Lower lobe of right lung (tissue), 2 donors: ENCODE measurements at regions not wholly inside any gene's neighbourhood (a gene's known extent, or its start where the extent isn't known, plus 50 kb on each side); places are given as distances from the start of the nearest gene placed in this dataset.

Experiments used
- ATAC-seq, 2 donors: fragments of 200-7000 bp; cut with Tn5 transposase; one replicate each; pipeline ENCODE4 v1.9.1; 2020 to 2022; ENCODE audit warnings: mild to moderate bottlenecking in 2 of 2, moderate library complexity in 2 of 2
- DNase-seq: peaks from one replicate; pipeline ENCODE4 v3.0.0-alpha.2; 2020
- H3K27ac ChIP-seq: fragments of 200-600 bp; one replicate; pipeline ENCODE4 v1.8.0; 2022
- H3K27me3 ChIP-seq: fragments of 200-600 bp; one replicate; pipeline ENCODE4 v1.8.0; 2022; ENCODE audit warnings: low read depth
- H3K36me3 ChIP-seq: fragments of 200-600 bp; one replicate; pipeline ENCODE4 v1.8.0; 2022; ENCODE audit warnings: mild to moderate bottlenecking
- H3K4me1 ChIP-seq: fragments of 200-600 bp; one replicate; pipeline ENCODE4 v1.8.0; 2022
- H3K4me3 ChIP-seq: fragments of 200-600 bp; one replicate; pipeline ENCODE4 v1.8.0; 2022; ENCODE audit warnings: mild to moderate bottlenecking
- H3K9me3 ChIP-seq: fragments of 200-600 bp; one replicate; pipeline ENCODE4 v1.8.0; 2022
- intact Hi-C: fragments of 100-400 bp; cut with DNase I; formaldehyde crosslinking; loops from one replicate; pipeline ENCODE4 v1.11.0; 2022
- TF ChIP-seq, protein P1 (sequence below): fragments of 200-600 bp; IDR thresholded peaks from one replicate; pipeline ENCODE4 v1.8.0; 2022; ENCODE audit warnings: antibody characterized with exemption, mild to moderate bottlenecking
- donor health status: DM: no; HTN: yes; CAD: no; lungs with severe emphysema.

DNA sequence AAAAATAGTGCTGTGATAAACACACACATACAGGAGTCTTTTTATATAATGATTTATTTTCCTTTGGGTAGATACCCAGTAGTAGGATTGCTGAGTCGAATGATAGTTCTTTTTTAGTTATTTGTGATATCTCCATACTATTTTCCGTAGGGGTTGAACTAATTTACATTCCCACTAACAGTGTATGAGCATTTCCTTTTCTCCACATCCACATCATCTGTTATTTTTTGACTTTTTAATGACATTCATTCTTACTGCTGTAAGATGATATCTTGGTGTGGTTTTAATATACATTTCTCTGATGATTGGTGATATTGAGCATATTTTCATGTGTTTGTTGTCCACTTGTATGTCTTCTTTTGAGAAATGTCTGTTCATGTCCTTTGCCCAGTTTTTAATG, 78.3 kb downstream of the NIBAN1 start:
- no peak for DNase-seq
- no peaks in the 10 kb centered on the region for H3K9me3 ChIP-seq
- H3K4me1 ChIP-seq: peaks cover 8% of the 10 kb centered on the region
- no peaks in the 10 kb centered on the region for H3K27me3 ChIP-seq
- no peak overlapping the region for H3K27ac ChIP-seq
- no peak overlapping the region for H3K4me3 ChIP-seq
- TF ChIP-seq, protein P1, sequence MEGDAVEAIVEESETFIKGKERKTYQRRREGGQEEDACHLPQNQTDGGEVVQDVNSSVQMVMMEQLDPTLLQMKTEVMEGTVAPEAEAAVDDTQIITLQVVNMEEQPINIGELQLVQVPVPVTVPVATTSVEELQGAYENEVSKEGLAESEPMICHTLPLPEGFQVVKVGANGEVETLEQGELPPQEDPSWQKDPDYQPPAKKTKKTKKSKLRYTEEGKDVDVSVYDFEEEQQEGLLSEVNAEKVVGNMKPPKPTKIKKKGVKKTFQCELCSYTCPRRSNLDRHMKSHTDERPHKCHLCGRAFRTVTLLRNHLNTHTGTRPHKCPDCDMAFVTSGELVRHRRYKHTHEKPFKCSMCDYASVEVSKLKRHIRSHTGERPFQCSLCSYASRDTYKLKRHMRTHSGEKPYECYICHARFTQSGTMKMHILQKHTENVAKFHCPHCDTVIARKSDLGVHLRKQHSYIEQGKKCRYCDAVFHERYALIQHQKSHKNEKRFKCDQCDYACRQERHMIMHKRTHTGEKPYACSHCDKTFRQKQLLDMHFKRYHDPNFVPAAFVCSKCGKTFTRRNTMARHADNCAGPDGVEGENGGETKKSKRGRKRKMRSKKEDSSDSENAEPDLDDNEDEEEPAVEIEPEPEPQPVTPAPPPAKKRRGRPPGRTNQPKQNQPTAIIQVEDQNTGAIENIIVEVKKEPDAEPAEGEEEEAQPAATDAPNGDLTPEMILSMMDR: no peak
- ATAC-seq: no peak
- intact Hi-C loops: no loop called here
- H3K36me3 ChIP-seq: no peaks in the 10 kb centered on the region

DNA sequence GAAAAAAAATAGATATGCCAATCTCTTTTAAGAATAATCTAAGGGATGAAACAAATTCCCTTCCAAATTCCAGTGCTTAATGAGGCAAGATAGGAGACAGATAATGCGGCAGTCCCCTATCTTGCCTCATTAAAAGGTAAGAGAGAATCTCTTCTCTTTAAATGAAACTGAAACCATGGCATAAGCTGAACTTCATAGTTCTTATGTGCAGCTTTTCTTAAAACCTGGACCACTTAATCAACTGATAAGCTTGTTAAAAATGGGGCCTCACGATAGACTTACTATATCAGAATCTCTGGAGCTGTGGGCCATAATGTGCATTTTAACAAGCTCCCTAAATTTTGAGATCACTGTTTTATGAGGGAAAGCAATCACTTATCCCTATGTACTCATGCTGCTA, 79.2 kb downstream of the NIBAN1 start:
- intact Hi-C loops: no loop called here
- DNase-seq (no peak), ATAC-seq (no peak)
- Histone ChIP-seq H3K4me3 (no peak overlapping the region), H3K27ac (no peak overlapping the region), H3K27me3 (no peaks in the 10 kb centered on the region), H3K36me3 (no peaks in the 10 kb centered on the region), H3K9me3 (no peaks in the 10 kb centered on the region), H3K4me1 (peaks cover 17% of the 10 kb centered on the region)
- TF ChIP-seq, protein P1: no peak

DNA sequence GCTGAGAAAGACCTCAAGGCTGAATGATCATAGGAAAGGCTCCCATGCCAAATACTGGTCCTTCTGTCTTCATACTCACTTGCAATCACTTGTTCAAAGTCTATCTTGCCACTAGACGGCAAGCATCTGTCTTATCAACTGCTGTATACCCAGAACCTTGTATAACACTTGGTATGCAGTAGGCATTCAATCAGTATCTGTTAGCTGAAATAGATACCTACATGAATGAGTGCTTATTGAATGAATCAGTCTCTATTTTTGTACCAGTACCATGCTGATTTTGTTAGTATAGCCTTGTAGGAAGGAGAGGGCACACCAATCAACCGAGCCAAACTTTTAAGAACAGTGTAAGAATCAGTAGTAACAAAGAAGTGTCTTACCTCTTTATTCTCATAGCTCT, 80.6 kb downstream of the NIBAN1 start:
- DNase-seq (no peak), ATAC-seq (no peak)
- H3K4me1 ChIP-seq: peaks cover 17% of the 10 kb centered on the region
- TF ChIP-seq, protein P1: no peak
- no peaks in the 10 kb centered on the region for H3K9me3 ChIP-seq
- intact Hi-C loops: no loop called here
- no peaks in the 10 kb centered on the region for H3K27me3 ChIP-seq
- no peaks in the 10 kb centered on the region for H3K36me3 ChIP-seq
- H3K27ac ChIP-seq: no peak overlapping the region
- H3K4me3 ChIP-seq: no peak overlapping the region

DNA sequence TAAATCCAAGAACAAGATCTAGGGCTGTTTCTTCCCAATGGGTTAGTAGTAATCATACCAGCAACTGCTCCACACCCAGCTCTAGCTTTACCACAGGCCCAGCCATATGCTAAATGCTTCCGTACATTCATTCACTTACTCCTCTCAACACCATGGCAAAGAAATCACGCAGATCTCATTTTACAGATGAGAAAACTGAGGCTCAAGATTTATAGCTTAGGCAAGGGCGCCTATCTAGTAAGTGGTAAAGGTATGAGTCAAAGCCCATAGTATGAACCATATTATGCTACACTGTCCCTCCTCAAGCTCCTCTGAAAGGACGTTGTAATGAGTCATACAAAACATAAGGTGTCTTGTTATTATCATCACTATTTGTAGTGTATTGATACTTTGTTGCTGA, 82.2 kb downstream of the NIBAN1 start:
- H3K27me3 ChIP-seq: no peaks in the 10 kb centered on the region
- TF ChIP-seq, protein P1: no peak
- no peaks in the 10 kb centered on the region for H3K9me3 ChIP-seq
- ATAC-seq: peak in 1 of 2 donors; percentile 34
- DNase-seq: no peak
- H3K4me3 ChIP-seq: no peak overlapping the region
- no peaks in the 10 kb centered on the region for H3K36me3 ChIP-seq
- H3K4me1 ChIP-seq: peaks cover 17% of the 10 kb centered on the region
- intact Hi-C loops: no loop called here
- H3K27ac ChIP-seq: no peak overlapping the region

DNA sequence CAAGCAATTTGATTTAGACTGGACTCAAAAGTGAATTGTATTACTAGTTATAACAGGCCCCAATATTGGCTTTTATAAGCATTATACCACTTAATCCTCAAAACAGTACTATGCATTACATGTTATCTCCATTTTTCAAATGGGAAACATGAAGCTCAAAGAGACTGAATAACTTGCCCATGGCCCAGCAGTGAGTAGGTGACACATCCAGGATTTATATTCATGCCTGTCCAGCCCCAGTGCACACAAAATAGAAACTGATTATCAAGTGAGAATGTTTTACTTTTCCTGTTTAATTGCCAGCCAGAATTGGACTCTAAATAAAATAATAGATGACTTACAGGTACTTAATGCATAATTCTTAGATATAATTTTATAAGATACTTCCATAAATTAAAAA, 82.9 kb downstream of the NIBAN1 start:
- Histone ChIP-seq H3K27ac (peak overlapping the region; percentile 51), H3K36me3 (no peaks in the 10 kb centered on the region), H3K4me3 (no peak overlapping the region), H3K27me3 (no peaks in the 10 kb centered on the region), H3K4me1 (peaks cover 17% of the 10 kb centered on the region), H3K9me3 (no peaks in the 10 kb centered on the region)
- TF ChIP-seq, protein P1: no peak
- DNase-seq: no peak
- intact Hi-C loops: no loop called here
- ATAC-seq: no peak

DNA sequence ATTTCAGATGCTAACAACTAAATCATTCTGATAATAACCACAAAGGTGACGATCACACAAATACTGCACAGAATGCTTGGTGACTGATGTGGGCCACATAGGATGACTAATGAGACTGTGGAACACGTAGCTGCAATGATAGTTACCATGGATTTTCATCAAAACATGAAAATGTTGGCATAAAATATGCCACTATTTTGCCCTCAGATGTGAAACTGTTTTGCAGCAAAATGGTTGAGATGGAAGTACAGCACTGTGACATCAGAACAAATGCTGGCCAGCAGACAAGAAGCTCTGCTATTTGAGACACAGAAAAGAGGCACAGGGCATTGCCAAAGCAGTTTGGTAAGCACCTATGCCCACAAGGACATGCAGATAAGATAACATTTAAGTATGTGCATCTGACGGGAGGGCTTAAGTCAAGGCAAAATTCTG, 83.8 kb downstream of the NIBAN1 start:
- H3K27ac ChIP-seq: peak overlapping the region; percentile 51

More for the DNA sequence above, 83.8 kb downstream of the NIBAN1 start:
- intact Hi-C loops: no loop called here
- TF ChIP-seq, protein P1: no peak
- H3K27me3 ChIP-seq: no peaks in the 10 kb centered on the region
- no peaks in the 10 kb centered on the region for H3K9me3 ChIP-seq
- no peak overlapping the region for H3K4me3 ChIP-seq
- peak; percentile 53 to 68 for ATAC-seq
- H3K4me1 ChIP-seq: peaks cover 17% of the 10 kb centered on the region
- DNase-seq: no peak
- no peaks in the 10 kb centered on the region for H3K36me3 ChIP-seq
